Keratinocyte (primary cell): ENCODE measurements at regions not wholly inside any gene's neighbourhood (a gene's known extent, or its start where the extent isn't known, plus 50 kb on each side); places are given as distances from the start of the nearest gene placed in this dataset.

Experiments
- DNase-seq: peaks from one replicate; pipeline ENCODE4 v3.0.0-alpha.2; 2011; ENCODE audit warnings: low read depth, missing footprints, low spot score
- FAIRE-seq: peaks from 2 replicates; lab custom pipeline; 2011; peaks lifted over from hg19 to GRCh38; lab: Jason Lieb, UNC
- H2AFZ ChIP-seq: 2 replicates; pipeline ENCODE4 v1.6.0; 2012; ENCODE audit warnings: low read length, control low read depth, inconsistent platforms; ENCODE audit not compliant: control insufficient read depth
- H3K27ac ChIP-seq: 2 replicates; pipeline ENCODE4 v1.5.1; 2011; ENCODE audit warnings: low read length; ENCODE audit not compliant: control insufficient read depth, insufficient read depth
- H3K27me3 ChIP-seq: 3 replicates; pipeline ENCODE4 v1.6.0; 2011; ENCODE audit warnings: low read length; ENCODE audit not compliant: control insufficient read depth, insufficient read depth; ENCODE audit errors: extremely low read depth
- H3K36me3 ChIP-seq, 2 experiments: 2 replicates in 1 of 2; 3 replicates in 1 of 2; pipeline ENCODE4 v1.5.1; 2011; ENCODE audit warnings: low read length in 2 of 2, mild to moderate bottlenecking in 1 of 2; ENCODE audit not compliant: control insufficient read depth in 2 of 2, insufficient read depth in 2 of 2; ENCODE audit errors: extremely low read depth in 1 of 2
- H3K4me1 ChIP-seq: 3 replicates; pipeline ENCODE4 v1.5.1; 2011; ENCODE audit warnings: low read length; ENCODE audit not compliant: control insufficient read depth, insufficient read depth; ENCODE audit errors: extremely low read depth
- H3K4me2 ChIP-seq: 3 replicates; pipeline ENCODE4 v1.6.0; 2011; ENCODE audit warnings: low read depth, low read length; ENCODE audit not compliant: control insufficient read depth, insufficient read depth; ENCODE audit errors: extremely low read depth
- H3K4me3 ChIP-seq, 3 experiments: fragments of 200-600 bp in 1 of 3; sonication (generic) in 1 of 3; 2 replicates in 2 of 3; 3 replicates in 1 of 3; pipeline ENCODE4 v1.5.1; 2011 to 2016; ENCODE audit warnings: low read length in 3 of 3, mild to moderate bottlenecking in 3 of 3, control low read depth in 2 of 3, inconsistent platforms in 1 of 3, low read depth in 1 of 3, mixed read lengths in 1 of 3, mixed run types in 1 of 3, moderate library complexity in 1 of 3; ENCODE audit not compliant: control insufficient read depth in 2 of 3, insufficient read depth in 2 of 3; ENCODE audit errors: extremely low read depth in 1 of 3
- H3K79me2 ChIP-seq: 2 replicates; pipeline ENCODE4 v1.6.0; 2012; ENCODE audit warnings: low read length; ENCODE audit not compliant: control insufficient read depth, insufficient read depth
- H3K9ac ChIP-seq: 3 replicates; pipeline ENCODE4 v1.6.0; 2011; ENCODE audit warnings: low read length; ENCODE audit not compliant: control insufficient read depth, insufficient read depth; ENCODE audit errors: extremely low read depth
- H3K9me1 ChIP-seq: 3 replicates; pipeline ENCODE4 v1.6.0; 2011; ENCODE audit warnings: low read length; ENCODE audit not compliant: control insufficient read depth, insufficient read depth; ENCODE audit errors: extremely low read depth
- H3K9me3 ChIP-seq: 2 replicates; pipeline ENCODE4 v1.5.1; 2012; ENCODE audit warnings: low read depth, low read length; ENCODE audit not compliant: control insufficient read depth
- H4K20me1 ChIP-seq: 3 replicates; pipeline ENCODE4 v1.6.0; 2011; ENCODE audit warnings: low read length; ENCODE audit not compliant: control insufficient read depth, insufficient read depth; ENCODE audit errors: extremely low read depth
- EZH2 ChIP-seq: IDR thresholded peaks from one replicate; pipeline ENCODE4 v1.6.1; 2012; ENCODE audit warnings: inconsistent platforms, mild to moderate bottlenecking, low read length, moderate library complexity
- dilution Hi-C: fragments of 300-500 bp; cut with MboI; formaldehyde crosslinking; loops from one replicate; pipeline ENCODE4 v1.7.0; 2020; ENCODE audit warnings: low sequenced_read_pairs; ENCODE audit not compliant: extremely low pct_ligation_motif_present
- TF ChIP-seq, protein P1 (sequence below), 3 experiments: IDR thresholded peaks in 1 of 3; conservative IDR thresholded peaks in 1 of 3; optimal IDR thresholded peaks in 1 of 3; 2 replicates in 2 of 3; 3 replicates in 1 of 3; pipeline versions ENCODE3 to v1.5.1; 2011; ENCODE audit warnings: low read length in 3 of 3, mild to moderate bottlenecking in 3 of 3, moderate library complexity in 2 of 3, control low read depth in 1 of 3, inconsistent platforms in 1 of 3; ENCODE audit not compliant: insufficient read depth in 2 of 3; ENCODE audit errors: extremely low read depth in 1 of 3

DNA sequence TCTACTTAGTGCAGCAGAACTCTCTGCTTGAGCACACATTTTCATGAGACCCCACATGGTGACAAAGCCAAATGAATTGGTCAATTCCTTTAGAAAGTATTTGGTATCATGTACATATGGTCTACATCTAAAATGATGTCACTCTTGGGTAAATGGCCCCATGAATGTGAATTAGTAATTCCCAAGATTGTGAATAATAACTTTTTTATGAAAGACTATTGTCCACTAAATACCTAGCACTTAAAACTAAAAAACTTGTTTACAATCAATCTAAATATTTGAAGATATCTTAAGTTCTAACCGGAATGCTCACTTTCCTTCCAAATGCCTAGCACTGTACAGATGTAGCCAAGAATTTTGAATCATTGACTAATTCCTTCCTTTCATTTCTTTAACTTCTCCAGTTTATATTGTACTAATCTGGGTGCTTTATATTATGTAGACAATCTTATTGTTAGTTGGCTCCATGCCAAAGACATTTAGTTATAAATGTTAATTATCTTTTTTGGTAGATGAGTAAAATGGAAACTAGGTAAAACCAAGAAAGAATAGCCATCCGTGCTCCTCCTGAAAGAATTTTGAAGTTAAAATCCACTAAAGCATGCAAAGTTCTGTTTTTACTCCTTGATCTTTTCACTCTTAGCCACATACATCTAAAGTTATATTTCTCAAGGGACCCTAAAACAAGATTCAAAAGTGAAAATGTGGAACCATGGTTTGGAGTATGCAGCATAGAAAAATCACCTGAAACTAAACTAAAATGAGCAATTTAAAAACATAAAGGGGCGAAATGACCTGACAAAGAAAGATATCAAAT is 145.0 kb upstream of the ARHGAP20 start:
- Histone ChIP-seq H3K9ac (no peak overlapping the region), H3K27ac (no peak overlapping the region), H3K4me3 (no peak overlapping the region), H3K9me3 (no peaks in the 10 kb centered on the region), H3K9me1 (no peaks in the 10 kb centered on the region), H2AFZ (no peak overlapping the region), H3K4me2 (no peak overlapping the region), H4K20me1 (no peaks in the 10 kb centered on the region), H3K4me1 (no peaks in the 10 kb centered on the region), H3K36me3 (no peaks in the 10 kb centered on the region), H3K27me3 (peaks cover 6% of the 10 kb centered on the region), H3K79me2 (no peaks in the 10 kb centered on the region)
- no peak for TF ChIP-seq EZH2
- FAIRE-seq (no peak), DNase-seq (no peak)
- dilution Hi-C loops, result no loop called here

DNA sequence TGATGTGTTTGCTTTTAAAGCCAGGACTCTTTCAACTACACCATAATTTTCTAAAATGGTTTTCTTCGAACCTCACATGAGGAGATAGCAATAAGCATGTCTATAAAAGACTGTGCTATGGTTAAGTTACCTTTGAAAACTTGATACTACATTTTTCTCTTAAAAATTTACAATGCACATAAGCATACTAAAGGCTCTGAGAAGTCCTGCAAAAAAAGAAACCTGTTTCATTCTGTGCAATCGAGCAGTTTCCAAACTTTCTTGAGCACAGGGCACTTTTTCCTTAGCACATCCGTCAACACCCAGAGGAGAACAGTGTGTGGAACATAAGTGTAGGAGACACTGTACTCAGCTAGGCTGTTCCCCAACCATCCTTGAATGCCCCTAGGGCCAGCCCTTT is 144.1 kb upstream of the ARHGAP20 start:
- no peaks in the 10 kb centered on the region for H3K79me2 ChIP-seq
- no peak overlapping the region for H2AFZ ChIP-seq
- H3K4me1 ChIP-seq, result no peaks in the 10 kb centered on the region
- FAIRE-seq (no peak), DNase-seq (no peak)
- H3K27me3 ChIP-seq, result peaks cover 6% of the 10 kb centered on the region
- no peaks in the 10 kb centered on the region for H3K9me1 ChIP-seq
- dilution Hi-C loops, result no loop called here
- no peaks in the 10 kb centered on the region for H3K36me3 ChIP-seq
- TF ChIP-seq EZH2, result no peak
- TF ChIP-seq, protein P1, sequence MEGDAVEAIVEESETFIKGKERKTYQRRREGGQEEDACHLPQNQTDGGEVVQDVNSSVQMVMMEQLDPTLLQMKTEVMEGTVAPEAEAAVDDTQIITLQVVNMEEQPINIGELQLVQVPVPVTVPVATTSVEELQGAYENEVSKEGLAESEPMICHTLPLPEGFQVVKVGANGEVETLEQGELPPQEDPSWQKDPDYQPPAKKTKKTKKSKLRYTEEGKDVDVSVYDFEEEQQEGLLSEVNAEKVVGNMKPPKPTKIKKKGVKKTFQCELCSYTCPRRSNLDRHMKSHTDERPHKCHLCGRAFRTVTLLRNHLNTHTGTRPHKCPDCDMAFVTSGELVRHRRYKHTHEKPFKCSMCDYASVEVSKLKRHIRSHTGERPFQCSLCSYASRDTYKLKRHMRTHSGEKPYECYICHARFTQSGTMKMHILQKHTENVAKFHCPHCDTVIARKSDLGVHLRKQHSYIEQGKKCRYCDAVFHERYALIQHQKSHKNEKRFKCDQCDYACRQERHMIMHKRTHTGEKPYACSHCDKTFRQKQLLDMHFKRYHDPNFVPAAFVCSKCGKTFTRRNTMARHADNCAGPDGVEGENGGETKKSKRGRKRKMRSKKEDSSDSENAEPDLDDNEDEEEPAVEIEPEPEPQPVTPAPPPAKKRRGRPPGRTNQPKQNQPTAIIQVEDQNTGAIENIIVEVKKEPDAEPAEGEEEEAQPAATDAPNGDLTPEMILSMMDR (optimal IDR thresholded peaks at IDR 0.05 in 1 of 3, IDR thresholded peaks at IDR 0.05 in 1 of 3, conservative IDR thresholded peaks at IDR 0.05 in 1 of 3; ENCODE audit: extremely low read depth in 1 of 3, insufficient read depth in 2 of 3, low read length in 3 of 3), result no peak
- H4K20me1 ChIP-seq, result no peaks in the 10 kb centered on the region
- no peak overlapping the region for H3K9ac ChIP-seq
- no peak overlapping the region for H3K4me3 ChIP-seq
- H3K9me3 ChIP-seq, result no peaks in the 10 kb centered on the region
- H3K27ac ChIP-seq, result no peak overlapping the region
- no peak overlapping the region for H3K4me2 ChIP-seq
